NCI-H2029 (cell line): ENCODE measurements at regions not wholly inside any gene's neighbourhood (a gene's known extent, or its start where the extent isn't known, plus 50 kb on each side); places are given as distances from the start of the nearest gene placed in this dataset.

Source experiments
- DNase-seq: peaks from one replicate; lab custom pipeline; 2025; lab: John Stamatoyannopoulos, UW

- no peak for DNase-seq
Observed at GRCh38 chr3:79872483-79872882, 104.7 kb upstream of the ROBO1 start.

GRCh38 chr3:79871656-79872055 is 103.9 kb upstream of the ROBO1 start:
- DNase-seq: no peak

GRCh38 chr3:79870313-79870620 is 102.5 kb upstream of the ROBO1 start:
- DNase-seq: no peak

DNA sequence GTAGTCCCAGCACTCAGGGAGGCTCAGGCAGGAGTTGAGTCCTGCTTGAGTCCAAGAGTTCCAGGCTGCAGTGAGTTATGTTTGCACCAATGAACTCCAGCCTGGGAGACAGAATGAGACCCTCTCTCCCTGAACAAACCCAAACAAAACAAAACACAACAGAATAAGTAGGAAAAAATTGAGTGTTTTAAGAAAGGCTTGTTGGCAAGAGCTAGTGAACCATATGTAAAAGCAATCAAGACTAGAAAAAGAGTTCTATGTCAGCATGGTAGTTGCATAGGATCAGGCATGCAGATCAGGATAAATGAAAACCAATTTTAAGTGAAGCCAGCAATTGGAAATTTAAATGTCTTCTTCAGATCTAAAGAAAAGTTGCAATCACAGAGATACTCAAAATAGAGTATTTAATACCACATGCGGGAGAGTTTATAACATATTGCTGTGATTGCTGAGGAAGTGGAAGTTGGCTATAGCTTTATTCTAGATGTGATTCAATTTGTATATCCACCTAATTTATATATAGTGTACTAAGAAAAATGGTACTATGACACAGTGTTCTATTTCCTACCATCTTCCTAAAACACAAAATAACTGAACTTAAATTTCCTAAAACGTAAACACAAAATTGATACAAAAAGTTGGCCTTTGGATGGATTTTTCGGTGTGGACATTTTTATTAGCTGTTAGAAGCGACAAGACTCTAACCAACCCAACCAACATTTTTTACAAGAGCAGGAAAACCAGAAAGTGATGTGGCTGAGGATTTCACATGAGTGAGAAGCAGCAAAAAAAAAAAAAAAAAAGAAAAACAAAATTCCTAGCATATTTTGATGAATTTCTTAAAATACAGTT is 101.9 kb upstream of the ROBO1 start:
- DNase-seq: no peak

GRCh38 chr3:79866162-79866561 is 98.4 kb upstream of the ROBO1 start:
- DNase-seq: no peak

DNA sequence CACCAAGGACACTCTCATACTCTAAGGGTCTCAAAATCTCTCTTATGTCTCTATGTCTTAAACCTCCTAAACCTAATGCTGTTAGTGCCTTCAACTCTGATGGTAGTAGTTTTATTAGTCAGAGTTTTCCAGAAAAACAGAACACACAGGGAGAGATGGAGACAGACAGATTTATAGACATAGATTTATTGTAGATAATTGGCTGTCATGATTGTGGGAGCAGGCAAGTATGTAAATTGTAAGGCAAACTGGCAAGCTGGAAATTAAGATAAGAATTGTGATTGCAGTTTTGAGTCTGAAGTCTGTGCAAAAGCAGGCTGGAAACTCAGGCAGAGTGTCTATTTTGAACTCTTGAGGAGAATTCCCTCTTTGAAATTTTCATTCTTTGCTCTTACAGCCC is 96.3 kb upstream of the ROBO1 start:
- no peak for DNase-seq

- no peak for DNase-seq
Observed at GRCh38 chr3:79848876-79849275, 81.1 kb upstream of the ROBO1 start.

- no peak for DNase-seq
Observed at GRCh38 chr3:79847928-79848327, 80.1 kb upstream of the ROBO1 start.

GRCh38 chr3:79846148-79846933 is 78.5 kb upstream of the ROBO1 start:
- DNase-seq: no peak

DNA sequence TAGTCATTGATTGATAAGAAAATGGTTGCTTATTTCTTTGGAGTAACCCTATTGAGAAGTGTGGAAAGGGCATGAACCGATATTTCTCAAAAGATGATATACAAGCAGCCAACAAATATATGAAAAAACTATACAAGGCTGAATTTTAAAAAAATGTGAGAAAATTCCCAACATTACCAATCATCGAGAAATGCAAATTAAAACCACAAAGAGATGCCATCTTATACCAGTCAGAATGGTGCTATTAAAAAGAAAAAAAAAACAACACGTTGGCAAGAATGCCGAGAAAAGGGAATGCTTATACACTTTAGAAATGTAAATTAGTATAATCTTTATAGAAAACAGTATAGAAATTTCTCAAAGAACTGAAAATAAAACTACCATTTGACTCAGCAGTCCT is 77.7 kb upstream of the ROBO1 start:
- no peak for DNase-seq

DNA sequence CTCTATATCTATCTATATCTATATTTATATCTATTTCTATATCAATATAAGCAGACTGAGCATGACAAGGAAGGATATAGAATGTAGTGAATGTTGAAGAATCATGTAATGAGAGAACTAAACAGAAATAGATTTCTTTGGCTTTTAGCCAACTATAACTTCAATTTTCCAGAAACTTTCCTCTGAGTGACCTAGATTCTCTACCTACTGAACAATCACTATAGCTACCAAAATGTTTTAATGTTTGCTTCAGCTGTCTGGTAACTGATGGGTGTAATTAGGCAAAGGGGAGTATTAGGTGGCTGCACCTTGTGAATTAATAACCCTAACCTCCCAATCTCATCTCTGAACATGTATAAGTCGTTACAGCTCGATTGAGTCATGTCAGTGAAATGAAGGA is 76.4 kb upstream of the ROBO1 start:
- no peak for DNase-seq

GRCh38 chr3:79843180-79843579 is 75.4 kb upstream of the ROBO1 start:
- DNase-seq: no peak

DNA sequence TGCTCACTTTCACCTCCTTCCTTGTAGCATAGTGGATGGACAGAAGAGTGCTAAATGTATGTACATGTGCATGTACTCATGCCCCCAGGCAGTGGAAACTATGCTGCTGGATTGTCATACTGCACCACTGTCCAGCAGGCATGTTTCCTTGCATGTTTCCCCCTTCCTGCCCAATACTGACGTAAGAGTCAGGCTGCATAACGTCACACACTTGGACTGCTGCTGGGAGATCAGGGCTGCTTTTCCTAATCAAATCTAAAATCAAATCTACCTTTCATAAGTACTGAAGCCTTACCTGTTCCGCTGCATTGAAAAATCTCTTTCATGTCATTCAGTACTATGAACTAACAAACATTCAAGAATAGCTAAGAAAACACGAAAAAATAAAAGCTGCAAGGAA is 67.9 kb upstream of the ROBO1 start:
- DNase-seq: no peak

DNA sequence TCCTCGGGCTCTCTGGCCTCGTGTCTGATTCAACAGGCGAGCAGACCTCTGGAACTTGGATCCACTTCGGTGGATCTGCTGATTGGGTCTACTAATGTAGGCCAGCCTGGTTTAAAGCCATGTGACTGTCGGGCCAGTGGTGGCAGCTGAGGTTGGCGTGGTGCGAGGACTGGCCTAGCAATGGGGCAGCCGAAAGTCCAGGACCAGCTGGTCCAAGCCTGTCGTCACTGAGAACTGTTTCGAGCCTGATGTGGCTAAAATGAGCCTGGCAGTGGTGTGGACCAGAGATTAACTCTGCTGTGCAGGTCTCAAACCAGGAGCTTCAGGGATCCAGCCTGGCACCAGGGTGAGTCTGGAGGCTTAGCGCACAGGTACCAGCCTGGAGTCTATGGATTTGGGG is 56.4 kb upstream of the ROBO1 start:
- DNase-seq: no peak

DNA sequence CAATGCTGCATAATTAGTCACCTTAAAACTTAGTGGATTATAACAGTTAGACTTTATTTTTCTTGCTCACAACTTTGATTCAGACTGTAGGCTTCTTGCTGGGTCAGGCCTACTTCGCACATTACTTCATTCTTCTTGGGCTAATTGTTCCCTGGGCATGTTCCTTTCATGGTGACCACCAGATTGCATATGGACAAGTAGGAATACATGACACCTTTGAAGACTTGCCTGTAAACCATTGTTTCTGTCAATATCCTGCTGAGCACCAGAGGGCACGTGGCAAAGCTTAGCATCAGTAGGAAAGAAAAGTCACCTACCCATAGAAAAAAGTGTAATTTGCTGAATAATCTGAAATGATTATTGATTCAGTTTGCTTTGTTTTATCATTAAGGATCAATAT is 54.3 kb upstream of the ROBO1 start:
- no peak for DNase-seq

DNA sequence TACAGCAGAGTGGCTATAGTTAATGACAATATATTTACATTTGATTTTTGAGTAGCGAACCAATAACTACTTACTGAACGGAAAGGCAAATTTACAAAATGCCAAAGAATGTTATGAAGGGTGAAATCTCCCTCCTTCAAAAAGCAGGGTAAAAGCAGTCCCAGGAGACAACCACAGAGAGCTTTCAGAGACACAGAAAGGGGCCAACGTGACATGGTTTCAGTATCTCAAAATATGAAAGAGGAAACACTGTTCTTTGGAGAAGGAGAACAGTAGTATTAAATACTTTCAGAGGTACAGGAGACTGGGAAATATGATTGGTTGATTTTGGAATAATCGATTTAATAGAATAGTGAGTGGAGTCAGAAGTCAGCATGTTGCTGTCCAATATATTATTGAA is 52.3 kb upstream of the ROBO1 start:
- DNase-seq: no peak

GRCh38 chr3:79818015-79818414 is 50.2 kb upstream of the ROBO1 start:
- no peak for DNase-seq
